ENCODE measurements at regions not wholly inside any gene's neighbourhood (a gene's known extent, or its start where the extent isn't known, plus 50 kb on each side); places are given as distances from the start of the nearest gene placed in this dataset.

GRCh38 chr14:86346818-86347384 is 817.0 kb downstream of the FLRT2 start:
- no peaks in the 10 kb centered on the region for H3K36me3 ChIP-seq (ENCODE audit: control insufficient read depth in 4 of 4, insufficient read depth in 4 of 4, low read length in 4 of 4)
- H3K9me3 ChIP-seq (ENCODE audit: control insufficient read depth in 4 of 4, insufficient read depth in 3 of 4, low read length in 3 of 4) = peaks cover 0 to 4% (median 1%) of the 10 kb centered on the region in 4 donors
- ATAC-seq (ENCODE audit: insufficient read depth, low FRiP score) = no peak
- no peak overlapping the region for H3K9ac ChIP-seq (ENCODE audit: insufficient read depth in 1 of 2, low read length in 2 of 2)
- no peaks in the 10 kb centered on the region for H3K27me3 ChIP-seq (ENCODE audit: control insufficient read depth in 3 of 3, insufficient read depth in 3 of 3, low read length in 2 of 3)
- no peak for TF ChIP-seq CTCF (IDR thresholded peaks at IDR 0.05; ENCODE audit: control extremely low read depth, extremely low read depth)
- no peak overlapping the region for H3K4me3 ChIP-seq
- no peaks in the 10 kb centered on the region for H3K4me1 ChIP-seq (ENCODE audit: control insufficient read depth in 5 of 5, insufficient read depth in 5 of 5, low read length in 5 of 5)
- no peak for DNase-seq
- 48 to 64% methylated on average over 3 of the region's 3 CpGs for WGBS, 2 donors
- no peak overlapping the region for H3K27ac ChIP-seq (ENCODE audit: low read depth in 1 of 2, low read length in 1 of 2)

GRCh38 chr14:86334355-86334754 is 804.4 kb downstream of the FLRT2 start:
- H3K4me1 ChIP-seq (ENCODE audit: control insufficient read depth in 5 of 5, insufficient read depth in 5 of 5, low read length in 5 of 5) = no peaks in the 10 kb centered on the region
- H3K36me3 ChIP-seq (ENCODE audit: control insufficient read depth in 4 of 4, insufficient read depth in 4 of 4, low read length in 4 of 4) = no peaks in the 10 kb centered on the region
- DNase-seq (no peak), ATAC-seq (ENCODE audit: insufficient read depth, low FRiP score) (no peak)
- H3K27me3 ChIP-seq (ENCODE audit: control insufficient read depth in 3 of 3, insufficient read depth in 3 of 3, low read length in 2 of 3) = no peaks in the 10 kb centered on the region
- H3K4me3 ChIP-seq = no peak overlapping the region
- peaks cover 0 to 3% (median 0%) of the 10 kb centered on the region in 4 donors for H3K9me3 ChIP-seq (ENCODE audit: control insufficient read depth in 4 of 4, insufficient read depth in 3 of 4, low read length in 3 of 4)
- H3K27ac ChIP-seq (ENCODE audit: low read depth in 1 of 2, low read length in 1 of 2) = no peak overlapping the region
- 70 to 78% methylated on average over 3 of the region's 3 CpGs for WGBS, 2 donors
- no peak overlapping the region for H3K9ac ChIP-seq (ENCODE audit: insufficient read depth in 1 of 2, low read length in 2 of 2)
- TF ChIP-seq CTCF (IDR thresholded peaks at IDR 0.05; ENCODE audit: control extremely low read depth, extremely low read depth) = no peak

GRCh38 chr14:86333493-86333892 is 803.5 kb downstream of the FLRT2 start:
- DNase-seq (peak in 2 of 3 donors; percentile 6 to 34), ATAC-seq (ENCODE audit: insufficient read depth, low FRiP score) (no peak)
- Histone ChIP-seq H3K36me3 (ENCODE audit: control insufficient read depth in 4 of 4, insufficient read depth in 4 of 4, low read length in 4 of 4) (no peaks in the 10 kb centered on the region), H3K4me1 (ENCODE audit: control insufficient read depth in 5 of 5, insufficient read depth in 5 of 5, low read length in 5 of 5) (no peaks in the 10 kb centered on the region), H3K4me3 (no peak overlapping the region), H3K9ac (ENCODE audit: insufficient read depth in 1 of 2, low read length in 2 of 2) (no peak overlapping the region), H3K27ac (ENCODE audit: low read depth in 1 of 2, low read length in 1 of 2) (no peak overlapping the region), H3K9me3 (ENCODE audit: control insufficient read depth in 4 of 4, insufficient read depth in 3 of 4, low read length in 3 of 4) (no peaks in the 10 kb centered on the region), H3K27me3 (ENCODE audit: control insufficient read depth in 3 of 3, insufficient read depth in 3 of 3, low read length in 2 of 3) (no peaks in the 10 kb centered on the region)
- WGBS, 2 donors = 46 to 73% methylated on average over 1 of the region's 1 CpG
- TF ChIP-seq CTCF (IDR thresholded peaks at IDR 0.05; ENCODE audit: control extremely low read depth, extremely low read depth) = no peak

GRCh38 chr14:86331341-86331740 is 801.4 kb downstream of the FLRT2 start:
- Histone ChIP-seq H3K9me3 (ENCODE audit: control insufficient read depth in 4 of 4, insufficient read depth in 3 of 4, low read length in 3 of 4) (no peaks in the 10 kb centered on the region), H3K27me3 (ENCODE audit: control insufficient read depth in 3 of 3, insufficient read depth in 3 of 3, low read length in 2 of 3) (no peaks in the 10 kb centered on the region), H3K4me3 (no peak overlapping the region), H3K9ac (ENCODE audit: insufficient read depth in 1 of 2, low read length in 2 of 2) (no peak overlapping the region), H3K27ac (ENCODE audit: low read depth in 1 of 2, low read length in 1 of 2) (no peak overlapping the region), H3K36me3 (ENCODE audit: control insufficient read depth in 4 of 4, insufficient read depth in 4 of 4, low read length in 4 of 4) (no peaks in the 10 kb centered on the region), H3K4me1 (ENCODE audit: control insufficient read depth in 5 of 5, insufficient read depth in 5 of 5, low read length in 5 of 5) (no peaks in the 10 kb centered on the region)
- ATAC-seq (ENCODE audit: insufficient read depth, low FRiP score) (no peak), DNase-seq (no peak)
- WGBS, 2 donors = 74 to 80% methylated on average over 3 of the region's 3 CpGs
- no peak for TF ChIP-seq CTCF (IDR thresholded peaks at IDR 0.05; ENCODE audit: control extremely low read depth, extremely low read depth)
